H9 (cell line): ENCODE measurements at regions not wholly inside any gene's neighbourhood (a gene's known extent, or its start where the extent isn't known, plus 50 kb on each side); places are given as distances from the start of the nearest gene placed in this dataset.

Experiments used
- DNase-seq: peaks from one replicate; pipeline ENCODE4 v3.0.0-alpha.2; 2017
- H2AFZ ChIP-seq: one replicate; pipeline ENCODE4 v1.6.1; 2013; ENCODE audit warnings: mild to moderate bottlenecking, low read length, control low read depth, moderate library complexity
- H2AK5ac ChIP-seq: 2 replicates; pipeline ENCODE4 v1.6.1; 2013; ENCODE audit warnings: low read length, control low read depth, mixed read lengths; ENCODE audit not compliant: insufficient read length
- H2BK120ac ChIP-seq: one replicate; pipeline ENCODE4 v1.6.1; 2013; ENCODE audit warnings: low read depth, mild to moderate bottlenecking, low read length, control low read depth, inconsistent platforms; ENCODE audit not compliant: poor library complexity, severe bottlenecking
- H2BK12ac ChIP-seq: 2 replicates; pipeline ENCODE4 v1.6.1; 2013; ENCODE audit warnings: low read length, control low read depth, mixed read lengths, low read depth; ENCODE audit not compliant: insufficient read length
- H2BK15ac ChIP-seq: 2 replicates; pipeline ENCODE4 v1.6.1; 2013; ENCODE audit warnings: low read depth, low read length, control low read depth
- H2BK20ac ChIP-seq: one replicate; pipeline ENCODE4 v1.6.1; 2013; ENCODE audit warnings: low read depth, mild to moderate bottlenecking, low read length, control low read depth, inconsistent platforms; ENCODE audit not compliant: poor library complexity, severe bottlenecking
- H2BK5ac ChIP-seq: 2 replicates; pipeline ENCODE4 v1.6.1; 2013; ENCODE audit warnings: low read length, control low read depth, mixed read lengths; ENCODE audit not compliant: insufficient read length
- H3K14ac ChIP-seq: 2 replicates; pipeline ENCODE4 v1.6.1; 2013; ENCODE audit warnings: low read length, control low read depth; ENCODE audit not compliant: insufficient read depth
- H3K18ac ChIP-seq: 2 replicates; pipeline ENCODE4 v1.6.1; 2013; ENCODE audit warnings: low read depth, mild to moderate bottlenecking, mixed read lengths, low read length, control low read depth; ENCODE audit not compliant: insufficient read length
- H3K23ac ChIP-seq: 2 replicates; pipeline ENCODE4 v1.6.1; 2013; ENCODE audit warnings: low read length, control low read depth, mixed read lengths, low read depth; ENCODE audit not compliant: insufficient read length
- H3K23me2 ChIP-seq: 2 replicates; pipeline ENCODE4 v1.6.1; 2013; ENCODE audit warnings: low read depth, mild to moderate bottlenecking, mixed read lengths, low read length, control low read depth; ENCODE audit not compliant: insufficient read length, poor library complexity, severe bottlenecking
- H3K27ac ChIP-seq: 2 replicates; pipeline ENCODE4 v1.5.1; 2013; ENCODE audit warnings: low read length, control low read depth, mixed read lengths, low read depth; ENCODE audit not compliant: insufficient read length
- H3K27me3 ChIP-seq: 2 replicates; pipeline ENCODE4 v1.6.1; 2013; ENCODE audit warnings: low read length, control low read depth, inconsistent platforms; ENCODE audit not compliant: insufficient read depth
- H3K4ac ChIP-seq: 2 replicates; pipeline ENCODE4 v1.6.1; 2013; ENCODE audit warnings: low read depth, mild to moderate bottlenecking, control low read depth, inconsistent platforms, low read length, moderate library complexity
- H3K4me1 ChIP-seq: 2 replicates; pipeline ENCODE4 v1.6.1; 2013; ENCODE audit warnings: low read length, control low read depth, inconsistent platforms; ENCODE audit not compliant: insufficient read depth
- H3K4me2 ChIP-seq: 2 replicates; pipeline ENCODE4 v1.6.1; 2013; ENCODE audit warnings: low read length, control low read depth, mixed read lengths; ENCODE audit not compliant: insufficient read length, insufficient read depth
- H3K56ac ChIP-seq: 2 replicates; pipeline ENCODE4 v1.6.1; 2013; ENCODE audit warnings: low read depth, mild to moderate bottlenecking, mixed read lengths, low read length, control low read depth; ENCODE audit not compliant: insufficient read length
- H3K79me1 ChIP-seq: 2 replicates; pipeline ENCODE4 v1.6.1; 2013; ENCODE audit warnings: low read depth, mild to moderate bottlenecking, moderate library complexity, low read length, control low read depth, inconsistent platforms; ENCODE audit not compliant: insufficient read depth, poor library complexity, severe bottlenecking
- H3K79me2 ChIP-seq: 2 replicates; pipeline ENCODE4 v1.6.1; 2013; ENCODE audit warnings: low read length, control low read depth, inconsistent platforms; ENCODE audit not compliant: insufficient read depth
- H3K9ac ChIP-seq: 2 replicates; pipeline ENCODE4 v1.6.1; 2013; ENCODE audit warnings: low read length, control low read depth, mixed read lengths; ENCODE audit not compliant: insufficient read length; ENCODE audit errors: extremely low read depth
- H3K9me3 ChIP-seq: one replicate; pipeline ENCODE4 v1.6.1; 2013; ENCODE audit warnings: low read depth, low read length, inconsistent platforms; ENCODE audit not compliant: control insufficient read depth
- H3T11ph ChIP-seq: one replicate; pipeline ENCODE4 v1.6.1; 2013; ENCODE audit warnings: mild to moderate bottlenecking, low read length, control low read depth, inconsistent platforms
- H4K20me1 ChIP-seq: one replicate; pipeline ENCODE4 v1.6.1; 2013; ENCODE audit not compliant: control insufficient read depth, insufficient read length, insufficient read depth
- H4K5ac ChIP-seq: 2 replicates; pipeline ENCODE4 v1.6.1; 2013; ENCODE audit warnings: low read depth, mild to moderate bottlenecking, mixed read lengths, low read length, control low read depth; ENCODE audit not compliant: insufficient read length
- H4K8ac ChIP-seq: replicated peaks from 2 replicates; pipeline ENCODE4 v1.6.1; 2013; ENCODE audit warnings: low read length, control low read depth, mixed read lengths, low read depth; ENCODE audit not compliant: insufficient read length
- H4K91ac ChIP-seq: 2 replicates; pipeline ENCODE4 v1.6.1; 2013; ENCODE audit warnings: low read depth, mild to moderate bottlenecking, moderate library complexity, mixed read lengths, low read length, control low read depth; ENCODE audit not compliant: insufficient read length
- H3K27ac Mint-ChIP-seq, 3 experiments: 2 replicates in 2 of 3; 3 replicates in 1 of 3; pipeline ENCODE4 v1.8.0; 2020 to 2021; ENCODE audit warnings: mixed read lengths in 3 of 3, mild to moderate bottlenecking in 1 of 3, moderate library complexity in 1 of 3
- H3K27me3 Mint-ChIP-seq: 2 replicates; pipeline ENCODE4 v1.8.0; 2021; ENCODE audit warnings: low read depth, mild to moderate bottlenecking, moderate library complexity, mixed read lengths
- H3K36me3 Mint-ChIP-seq, 3 experiments: 2 replicates in 2 of 3; 3 replicates in 1 of 3; pipeline ENCODE4 v1.8.0; 2020 to 2021; ENCODE audit warnings: low read depth in 3 of 3, mixed read lengths in 3 of 3; ENCODE audit not compliant: insufficient read depth in 1 of 3
- H3K4me1 Mint-ChIP-seq, 2 experiments: 2 replicates each; pipeline ENCODE4 v1.8.0; 2020; ENCODE audit warnings: mixed read lengths in 2 of 2
- H3K4me3 Mint-ChIP-seq, 2 experiments: 2 replicates in 1 of 2; 3 replicates in 1 of 2; pipeline ENCODE4 v1.8.0; 2020 to 2021; ENCODE audit warnings: mild to moderate bottlenecking in 2 of 2, mixed read lengths in 2 of 2, moderate library complexity in 1 of 2
- H3K9me3 Mint-ChIP-seq, 2 experiments: 2 replicates in 1 of 2; 3 replicates in 1 of 2; pipeline ENCODE4 v1.8.0; 2020; ENCODE audit warnings: mild to moderate bottlenecking in 2 of 2, mixed read lengths in 2 of 2, moderate library complexity in 1 of 2
- CTCF ChIP-seq: fragments of 200-600 bp; sonication (generic); conservative IDR thresholded peaks from 3 replicates; pipeline ENCODE4 v1.8.0; 2021; ENCODE audit warnings: antibody characterized with exemption, mild to moderate bottlenecking
- WGBS: extraction: QIAGEN DNeasy Blood & Tissue Kit; methylation state at CpG from one replicate; pipeline ENCODE4 v1.1.7; 2013; ENCODE audit warnings: missing lambda C conversion rate, low lambda C conversion rate, mixed read lengths; ENCODE audit not compliant: insufficient read length; ENCODE audit errors: extremely low coverage; 5-methylcytosine and 5-hydroxymethylcytosine counted together

- H4K91ac ChIP-seq = no peak overlapping the region
- no peak overlapping the region for H3K23ac ChIP-seq
- no peak overlapping the region for H3K18ac ChIP-seq
- H4K8ac ChIP-seq = no peak overlapping the region
- H2AFZ ChIP-seq = no peak overlapping the region
- no peak overlapping the region for H2AK5ac ChIP-seq
- no peaks in the 10 kb centered on the region for H3K23me2 ChIP-seq
- H2BK120ac ChIP-seq = no peak overlapping the region
- TF ChIP-seq CTCF = no peak
- no peak overlapping the region for H2BK20ac ChIP-seq
- Mint-ChIP-seq H3K4me1 (peaks cover 4% of the 10 kb centered on the region in 2 experiments), H3K27me3 (no peaks in the 10 kb centered on the region), H3K9me3 (peaks cover 13 to 16% of the 10 kb centered on the region in 2 experiments), H3K27ac (no peak overlapping the region), H3K36me3 (peaks cover 9 to 18% (median 10%) of the 10 kb centered on the region in 3 experiments), H3K4me3 (no peak overlapping the region)
- H3K4me1 ChIP-seq = no peaks in the 10 kb centered on the region
- H3K27me3 ChIP-seq = no peaks in the 10 kb centered on the region
- H3K14ac ChIP-seq = no peak overlapping the region
- no CpG with 5 or more reads among the region's 3 CpGs for WGBS
- no peak overlapping the region for H3K4ac ChIP-seq
- H3T11ph ChIP-seq = no peak overlapping the region
- no peak overlapping the region for H3K27ac ChIP-seq
- H3K9ac ChIP-seq = no peak overlapping the region
- no peak overlapping the region for H3K4me2 ChIP-seq
- no peak overlapping the region for H4K5ac ChIP-seq
- H2BK15ac ChIP-seq = no peak overlapping the region
- H3K56ac ChIP-seq = no peak overlapping the region
- H2BK5ac ChIP-seq = no peak overlapping the region
- no peak overlapping the region for H2BK12ac ChIP-seq
- DNase-seq = no peak
- H3K79me2 ChIP-seq = no peaks in the 10 kb centered on the region
- no peaks in the 10 kb centered on the region for H3K79me1 ChIP-seq
- H3K9me3 ChIP-seq = no peaks in the 10 kb centered on the region
- H4K20me1 ChIP-seq = no peaks in the 10 kb centered on the region
These were observed 119.0 kb upstream of the STARD4 start for GRCh38 chr5:111631328-111631727.
